Chondrocyte (in vitro differentiated cells): ENCODE measurements at regions not wholly inside any gene's neighbourhood (a gene's known extent, or its start where the extent isn't known, plus 50 kb on each side); places are given as distances from the start of the nearest gene placed in this dataset.

ENCODE experiments used
- DNase-seq: peaks from one replicate; pipeline ENCODE4 v3.0.0; 2021; ENCODE audit warnings: mixed read lengths, low spot score
- H3K27ac Mint-ChIP-seq: one replicate; pipeline ENCODE4 v1.8.0; 2021; ENCODE audit warnings: mild to moderate bottlenecking, moderate library complexity, mixed read lengths; ENCODE audit not compliant: unreplicated experiment
- H3K27me3 Mint-ChIP-seq: 2 replicates; pipeline ENCODE4 v1.8.0; 2021; ENCODE audit warnings: low read depth, mixed read lengths
- H3K36me3 Mint-ChIP-seq: 2 replicates; pipeline ENCODE4 v1.8.0; 2021; ENCODE audit warnings: low read depth, mixed read lengths
- H3K4me1 Mint-ChIP-seq: 2 replicates; pipeline ENCODE4 v1.8.0; 2021; ENCODE audit warnings: low read depth, mild to moderate bottlenecking, mixed read lengths
- H3K4me3 Mint-ChIP-seq: one replicate; pipeline ENCODE4 v1.8.0; 2021; ENCODE audit warnings: mild to moderate bottlenecking, moderate library complexity, mixed read lengths; ENCODE audit not compliant: unreplicated experiment
- H3K9me3 Mint-ChIP-seq: 2 replicates; pipeline ENCODE4 v1.8.0; 2021; ENCODE audit warnings: low read depth, mixed read lengths
- CTCF ChIP-seq: fragments of 200-600 bp; sonication (generic); IDR thresholded peaks from 2 replicates; pipeline ENCODE4 v1.5.0; 2021; ENCODE audit warnings: antibody characterized with exemption, mild to moderate bottlenecking, moderate library complexity

- DNase-seq, result no peak
- Mint-ChIP-seq H3K9me3 (no peaks in the 10 kb centered on the region), H3K4me1 (peaks cover 4% of the 10 kb centered on the region), H3K36me3 (no peaks in the 10 kb centered on the region), H3K27me3 (peaks cover 9% of the 10 kb centered on the region), H3K4me3 (no peak overlapping the region), H3K27ac (no peak overlapping the region)
- no peak for TF ChIP-seq CTCF
Observed at GRCh38 chr15:47661661-47662180, 55.6 kb upstream of the SEMA6D start.

- no peaks in the 10 kb centered on the region for H3K36me3 Mint-ChIP-seq
- no peak overlapping the region for H3K27ac Mint-ChIP-seq
- peaks cover 7% of the 10 kb centered on the region for H3K27me3 Mint-ChIP-seq
- no peaks in the 10 kb centered on the region for H3K9me3 Mint-ChIP-seq
- no peak for TF ChIP-seq CTCF
- peaks cover 4% of the 10 kb centered on the region for H3K4me1 Mint-ChIP-seq
- DNase-seq, result no peak
- H3K4me3 Mint-ChIP-seq, result no peak overlapping the region
Observed at GRCh38 chr15:47663101-47663500, 54.2 kb upstream of the SEMA6D start.
